ENCODE measurements at regions not wholly inside any gene's neighbourhood (a gene's known extent, or its start where the extent isn't known, plus 50 kb on each side); places are given as distances from the start of the nearest gene placed in this dataset.

DNA sequence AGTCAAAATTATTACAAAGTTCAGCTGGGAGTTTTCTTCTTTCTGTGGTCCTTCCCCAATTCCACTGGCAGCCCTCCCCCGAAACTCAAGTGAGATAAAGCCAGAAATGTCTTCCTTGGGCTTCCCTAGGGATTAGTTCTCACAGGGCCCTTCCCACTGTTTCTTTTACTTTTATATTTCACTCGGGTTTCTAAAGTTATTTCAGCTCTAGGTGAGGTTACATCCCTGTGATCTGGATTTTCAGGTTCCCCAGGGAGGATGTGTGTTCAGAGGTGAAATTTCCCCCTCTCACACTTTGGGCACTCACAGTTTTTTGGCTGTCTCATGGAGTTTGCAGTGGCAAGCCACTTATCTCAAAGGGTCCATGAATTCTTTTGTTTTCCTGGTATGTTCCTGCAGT lies 77.3 kb downstream of the DRAM2 start:
- TF ChIP-seq SUZ12 (IDR thresholded peaks at IDR 0.05; ENCODE audit: extremely low read depth, insufficient read depth, insufficient read length) (no peak), YY1 (IDR thresholded peaks at IDR 0.05; ENCODE audit: insufficient read depth, insufficient read length) (no peak)

Data from NT2/D1 (cell line).